ENCODE measurements at regions not wholly inside any gene's neighbourhood (a gene's known extent, or its start where the extent isn't known, plus 50 kb on each side); places are given as distances from the start of the nearest gene placed in this dataset.

GRCh38 chr12:97046901-97047300 is 139.8 kb downstream of the NEDD1 start:
- no peak for TF ChIP-seq CTCF (IDR thresholded peaks at IDR 0.05; ENCODE audit: extremely low read depth in 1 of 2, insufficient read depth in 1 of 2, low read depth in 1 of 2, low read length in 2 of 2)
- TF ChIP-seq MYC (IDR thresholded peaks at IDR 0.05; ENCODE audit: low read depth, low read length): no peak
- TF ChIP-seq POLR2A (IDR thresholded peaks at IDR 0.05; ENCODE audit: low read depth, low read length): no peak
- no peak for TF ChIP-seq EZH2 (IDR thresholded peaks at IDR 0.05; ENCODE audit: borderline replicate concordance, low read depth, low read length, severe bottlenecking)
- TF ChIP-seq, protein P1, sequence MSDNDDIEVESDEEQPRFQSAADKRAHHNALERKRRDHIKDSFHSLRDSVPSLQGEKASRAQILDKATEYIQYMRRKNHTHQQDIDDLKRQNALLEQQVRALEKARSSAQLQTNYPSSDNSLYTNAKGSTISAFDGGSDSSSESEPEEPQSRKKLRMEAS (IDR thresholded peaks at IDR 0.05; ENCODE audit: insufficient read depth, insufficient read length): no peak
